ENCODE measurements at regions not wholly inside any gene's neighbourhood (a gene's known extent, or its start where the extent isn't known, plus 50 kb on each side); places are given as distances from the start of the nearest gene placed in this dataset.

GRCh38 chr6:27786048-27786447 lies 126.1 kb downstream of the OR2B2 start:
- Histone ChIP-seq H3K27me3 (ENCODE audit: control insufficient read depth, insufficient read depth, low read length) (peaks cover 3% of the 10 kb centered on the region), H3K9ac (ENCODE audit: insufficient read depth, low read length) (no peak overlapping the region), H3K4me3 (replicated peaks in 1 of 4; ENCODE audit: control extremely low read depth in 1 of 4, insufficient read depth in 1 of 4, low read depth in 3 of 4, low read length in 4 of 4) (no peak overlapping the region), H3K4me1 (ENCODE audit: control insufficient read depth, extremely low read depth, insufficient read depth, low read length) (no peaks in the 10 kb centered on the region), H3K36me3 (ENCODE audit: control insufficient read depth, insufficient read depth, low read length) (no peaks in the 10 kb centered on the region), H3K9me3 (ENCODE audit: control insufficient read depth, insufficient read depth, low read depth, low read length) (no peaks in the 10 kb centered on the region), H3K4me2 (ENCODE audit: extremely low read depth, insufficient read depth, low read length) (no peak overlapping the region), H4K20me1 (ENCODE audit: control insufficient read depth, extremely low read depth, insufficient read depth, low read length) (no peaks in the 10 kb centered on the region), H3K79me2 (ENCODE audit: control insufficient read depth, insufficient read depth, low read length) (no peaks in the 10 kb centered on the region), H2AFZ (ENCODE audit: low read length) (no peak overlapping the region), H3K27ac (ENCODE audit: insufficient read depth, low read length) (no peak overlapping the region)
- no peak for DNase-seq (ENCODE audit: low read depth in 2 of 2)
- TF ChIP-seq CTCF (conservative IDR thresholded peaks at IDR 0.05 in 1 of 2, IDR thresholded peaks at IDR 0.05 in 1 of 2; ENCODE audit: low read depth in 1 of 2, low read length in 2 of 2): no peak
- TF ChIP-seq EZH2 (IDR thresholded peaks at IDR 0.05; ENCODE audit: low read length, missing control alignments): no peak

- Histone ChIP-seq H3K4me2 (ENCODE audit: extremely low read depth, insufficient read depth, low read length) (no peak overlapping the region), H4K20me1 (ENCODE audit: control insufficient read depth, extremely low read depth, insufficient read depth, low read length) (no peaks in the 10 kb centered on the region), H3K9me3 (ENCODE audit: control insufficient read depth, insufficient read depth, low read depth, low read length) (no peaks in the 10 kb centered on the region), H3K4me1 (ENCODE audit: control insufficient read depth, extremely low read depth, insufficient read depth, low read length) (no peaks in the 10 kb centered on the region), H3K79me2 (ENCODE audit: control insufficient read depth, insufficient read depth, low read length) (no peaks in the 10 kb centered on the region), H3K36me3 (ENCODE audit: control insufficient read depth, insufficient read depth, low read length) (no peaks in the 10 kb centered on the region), H3K27me3 (ENCODE audit: control insufficient read depth, insufficient read depth, low read length) (peaks cover 3% of the 10 kb centered on the region), H3K27ac (ENCODE audit: insufficient read depth, low read length) (no peak overlapping the region), H3K4me3 (replicated peaks in 1 of 4; ENCODE audit: control extremely low read depth in 1 of 4, insufficient read depth in 1 of 4, low read depth in 3 of 4, low read length in 4 of 4) (no peak overlapping the region), H2AFZ (ENCODE audit: low read length) (no peak overlapping the region), H3K9ac (ENCODE audit: insufficient read depth, low read length) (no peak overlapping the region)
- DNase-seq (ENCODE audit: low read depth in 2 of 2): no peak
- TF ChIP-seq CTCF (conservative IDR thresholded peaks at IDR 0.05 in 1 of 2, IDR thresholded peaks at IDR 0.05 in 1 of 2; ENCODE audit: low read depth in 1 of 2, low read length in 2 of 2) (no peak), EZH2 (IDR thresholded peaks at IDR 0.05; ENCODE audit: low read length, missing control alignments) (no peak)
Observed at GRCh38 chr6:27785294-27785693, 126.9 kb downstream of the OR2B2 start.

GRCh38 chr6:27782748-27783147 lies 129.4 kb downstream of the OR2B2 start:
- Histone ChIP-seq H3K27me3 (ENCODE audit: control insufficient read depth, insufficient read depth, low read length) (peaks cover 3% of the 10 kb centered on the region), H2AFZ (ENCODE audit: low read length) (no peak overlapping the region), H3K9me3 (ENCODE audit: control insufficient read depth, insufficient read depth, low read depth, low read length) (no peaks in the 10 kb centered on the region), H4K20me1 (ENCODE audit: control insufficient read depth, extremely low read depth, insufficient read depth, low read length) (no peaks in the 10 kb centered on the region), H3K4me2 (ENCODE audit: extremely low read depth, insufficient read depth, low read length) (no peak overlapping the region), H3K27ac (ENCODE audit: insufficient read depth, low read length) (no peak overlapping the region), H3K79me2 (ENCODE audit: control insufficient read depth, insufficient read depth, low read length) (no peaks in the 10 kb centered on the region), H3K4me1 (ENCODE audit: control insufficient read depth, extremely low read depth, insufficient read depth, low read length) (no peaks in the 10 kb centered on the region), H3K36me3 (ENCODE audit: control insufficient read depth, insufficient read depth, low read length) (no peaks in the 10 kb centered on the region), H3K4me3 (replicated peaks in 1 of 4; ENCODE audit: control extremely low read depth in 1 of 4, insufficient read depth in 1 of 4, low read depth in 3 of 4, low read length in 4 of 4) (no peak overlapping the region), H3K9ac (ENCODE audit: insufficient read depth, low read length) (no peak overlapping the region)
- no peak for DNase-seq (ENCODE audit: low read depth in 2 of 2)
- no peak for TF ChIP-seq CTCF (conservative IDR thresholded peaks at IDR 0.05 in 1 of 2, IDR thresholded peaks at IDR 0.05 in 1 of 2; ENCODE audit: low read depth in 1 of 2, low read length in 2 of 2)
- no peak for TF ChIP-seq EZH2 (IDR thresholded peaks at IDR 0.05; ENCODE audit: low read length, missing control alignments)
